LNCAP (cell line): ENCODE measurements at regions not wholly inside any gene's neighbourhood (a gene's known extent, or its start where the extent isn't known, plus 50 kb on each side); places are given as distances from the start of the nearest gene placed in this dataset.

Experiments used
- CTCF ChIP-seq: fragments of 450-650 bp; IDR thresholded peaks from 2 replicates; pipeline ENCODE4 v1.5.1; 2017; ENCODE audit warnings: mild to moderate bottlenecking

- TF ChIP-seq CTCF, result no peak
Observed at GRCh38 chr13:88895261-88895941, 1224.2 kb downstream of the SLITRK5 start.

- no peak for TF ChIP-seq CTCF
Observed at GRCh38 chr13:88896466-88896865, 1225.3 kb downstream of the SLITRK5 start.

- no peak for TF ChIP-seq CTCF
Observed at GRCh38 chr13:88908961-88909441, 1237.8 kb downstream of the SLITRK5 start.

- no peak for TF ChIP-seq CTCF
Observed at GRCh38 chr13:88919970-88920628, 1248.9 kb downstream of the SLITRK5 start.

- no peak for TF ChIP-seq CTCF
Observed at GRCh38 chr13:88925954-88926353, 1254.8 kb downstream of the SLITRK5 start.

- no peak for TF ChIP-seq CTCF
Observed at GRCh38 chr13:88926890-88927502, 1255.8 kb downstream of the SLITRK5 start.

- TF ChIP-seq CTCF, result no peak
Observed at GRCh38 chr13:88932950-88933349, 1261.8 kb downstream of the SLITRK5 start.
